DND-41 (cell line): ENCODE measurements at regions not wholly inside any gene's neighbourhood (a gene's known extent, or its start where the extent isn't known, plus 50 kb on each side); places are given as distances from the start of the nearest gene placed in this dataset.

Experiments
- ATAC-seq: fragments of 200-7000 bp; cut with Tn5 transposase; 3 replicates; pipeline ENCODE4 v1.9.1; 2021; ENCODE audit warnings: low read depth; ENCODE audit not compliant: insufficient read depth
- DNase-seq: peaks from one replicate; pipeline ENCODE4 v3.0.0-alpha.2; 2020
- H2AFZ ChIP-seq: 2 replicates; pipeline ENCODE4 v1.6.0; 2012; ENCODE audit warnings: low read depth, low read length
- H3K27ac ChIP-seq: 2 replicates; pipeline ENCODE4 v1.5.1; 2012; ENCODE audit warnings: low read length, inconsistent platforms
- H3K27me3 ChIP-seq: fragments of 200-600 bp; sonication (generic); 2 replicates; pipeline ENCODE4 v1.6.0; 2012; ENCODE audit warnings: low read length, mild to moderate bottlenecking, inconsistent platforms; ENCODE audit not compliant: insufficient read depth, poor library complexity
- H3K36me3 ChIP-seq: 2 replicates; pipeline ENCODE4 v1.5.1; 2012; ENCODE audit warnings: low read length, inconsistent platforms; ENCODE audit not compliant: insufficient read depth
- H3K4me1 ChIP-seq: 2 replicates; pipeline ENCODE4 v1.5.1; 2012; ENCODE audit warnings: mild to moderate bottlenecking, low read length; ENCODE audit not compliant: insufficient read depth
- H3K4me2 ChIP-seq: 2 replicates; pipeline ENCODE4 v1.6.0; 2012; ENCODE audit warnings: mild to moderate bottlenecking, moderate library complexity, low read length, inconsistent platforms; ENCODE audit not compliant: insufficient read depth
- H3K4me3 ChIP-seq, 2 experiments: fragments of 200-600 bp in 1 of 2; shearing (Covaris generic) in 1 of 2; 2 replicates each; pipeline ENCODE4 v1.5.1; 2012 to 2016; ENCODE audit warnings: inconsistent platforms in 2 of 2, low read length in 2 of 2, mild to moderate bottlenecking in 2 of 2, low read depth in 1 of 2, moderate library complexity in 1 of 2
- H3K79me2 ChIP-seq: 2 replicates; pipeline ENCODE4 v1.6.0; 2012; ENCODE audit warnings: low read length, inconsistent platforms; ENCODE audit not compliant: insufficient read depth
- H3K9ac ChIP-seq: 2 replicates; pipeline ENCODE4 v1.6.0; 2012; ENCODE audit warnings: low read depth, mild to moderate bottlenecking, inconsistent platforms, low read length, moderate library complexity
- H3K9me3 ChIP-seq: 2 replicates; pipeline ENCODE4 v1.5.1; 2012; ENCODE audit warnings: low read length, moderate library complexity, mild to moderate bottlenecking, inconsistent platforms; ENCODE audit not compliant: insufficient read depth, severe bottlenecking
- H4K20me1 ChIP-seq: 2 replicates; pipeline ENCODE4 v1.6.0; 2012; ENCODE audit warnings: low read length; ENCODE audit not compliant: insufficient read depth
- EZH2 ChIP-seq: IDR thresholded peaks from 3 replicates; pipeline ENCODE4 v1.6.1; 2012; ENCODE audit warnings: borderline replicate concordance, low read depth, mild to moderate bottlenecking, moderate library complexity, low read length, inconsistent platforms; ENCODE audit not compliant: severe bottlenecking
- TF ChIP-seq, protein P1 (sequence below): IDR thresholded peaks from 2 replicates; pipeline ENCODE4 v1.5.1; 2012; ENCODE audit warnings: borderline replicate concordance, low read length, moderate library complexity, mild to moderate bottlenecking; ENCODE audit not compliant: poor library complexity, severe bottlenecking; ENCODE audit errors: extremely low read depth

DNA sequence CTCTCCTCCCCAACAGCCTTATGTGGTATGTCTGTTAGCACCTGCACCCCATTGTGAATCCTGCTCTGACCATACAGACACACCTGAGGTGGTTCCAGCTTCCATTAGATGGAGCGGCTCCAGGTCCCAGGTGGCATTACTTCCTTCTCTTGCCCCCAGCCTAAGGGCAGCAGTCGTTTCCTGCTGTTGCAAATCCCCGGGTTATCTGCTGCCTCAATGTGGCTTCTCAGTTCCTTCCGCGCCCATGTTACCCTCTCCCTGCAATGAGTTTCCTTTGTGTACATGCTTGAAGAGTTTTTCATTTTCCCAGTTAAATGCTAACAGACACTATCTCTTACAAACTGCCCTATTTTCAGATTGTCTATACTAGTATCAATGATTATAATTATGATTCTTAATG lies 62.8 kb upstream of the PRKCQ start:
- no peaks in the 10 kb centered on the region for H3K9me3 ChIP-seq
- no peak overlapping the region for H2AFZ ChIP-seq

DNA sequence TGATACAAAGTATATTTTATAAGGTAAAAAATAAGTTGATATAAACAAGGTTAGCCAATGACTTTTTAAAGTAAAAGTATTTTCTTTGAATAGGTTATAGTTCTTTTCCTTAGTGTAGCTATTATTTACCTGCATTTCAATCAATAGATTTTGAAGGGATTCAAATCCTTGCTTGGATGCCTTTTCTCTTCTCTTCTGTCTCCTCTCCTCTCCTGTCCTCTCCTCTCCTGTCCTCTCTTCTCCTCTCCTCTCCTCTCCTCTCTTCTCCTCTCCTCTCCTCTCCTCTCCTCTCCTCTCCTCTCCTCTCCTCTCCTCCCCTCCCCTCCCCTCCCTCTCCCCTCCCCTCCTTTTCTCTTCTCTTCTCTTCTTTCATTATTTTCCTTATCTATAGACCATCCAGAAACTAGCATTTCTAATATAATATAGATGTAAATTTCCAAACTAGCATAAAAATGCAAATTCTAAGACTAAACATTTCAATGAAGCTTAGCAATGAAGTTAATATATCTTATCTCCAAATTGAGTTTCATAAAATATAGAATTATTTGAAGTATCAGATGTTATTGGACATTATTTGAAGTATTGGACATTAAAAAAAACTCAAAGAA lies 60.5 kb upstream of the PRKCQ start:
- no peaks in the 10 kb centered on the region for H3K79me2 ChIP-seq
- DNase-seq (no peak), ATAC-seq (no peak)
- no peak for TF ChIP-seq EZH2
- H3K9ac ChIP-seq: no peak overlapping the region
- no peaks in the 10 kb centered on the region for H3K27me3 ChIP-seq
- H3K27ac ChIP-seq: no peak overlapping the region
- H3K4me3 ChIP-seq: no peak overlapping the region
- H3K4me2 ChIP-seq: no peak overlapping the region
- no peak overlapping the region for H2AFZ ChIP-seq
- H3K36me3 ChIP-seq: no peaks in the 10 kb centered on the region
- no peaks in the 10 kb centered on the region for H3K9me3 ChIP-seq
- H4K20me1 ChIP-seq: no peaks in the 10 kb centered on the region
- no peaks in the 10 kb centered on the region for H3K4me1 ChIP-seq

More for the DNA sequence above, 62.8 kb upstream of the PRKCQ start:
- Histone ChIP-seq H3K36me3 (no peaks in the 10 kb centered on the region), H3K27me3 (no peaks in the 10 kb centered on the region), H3K9ac (no peak overlapping the region), H4K20me1 (no peaks in the 10 kb centered on the region), H3K4me1 (peaks cover 4% of the 10 kb centered on the region), H3K4me2 (no peak overlapping the region), H3K27ac (no peak overlapping the region), H3K4me3 (no peak overlapping the region), H3K79me2 (no peaks in the 10 kb centered on the region)
- DNase-seq (no peak), ATAC-seq (0 out of 3 replicates have a peak, but pooled peaks have one; percentile 23)
- TF ChIP-seq, protein P1, sequence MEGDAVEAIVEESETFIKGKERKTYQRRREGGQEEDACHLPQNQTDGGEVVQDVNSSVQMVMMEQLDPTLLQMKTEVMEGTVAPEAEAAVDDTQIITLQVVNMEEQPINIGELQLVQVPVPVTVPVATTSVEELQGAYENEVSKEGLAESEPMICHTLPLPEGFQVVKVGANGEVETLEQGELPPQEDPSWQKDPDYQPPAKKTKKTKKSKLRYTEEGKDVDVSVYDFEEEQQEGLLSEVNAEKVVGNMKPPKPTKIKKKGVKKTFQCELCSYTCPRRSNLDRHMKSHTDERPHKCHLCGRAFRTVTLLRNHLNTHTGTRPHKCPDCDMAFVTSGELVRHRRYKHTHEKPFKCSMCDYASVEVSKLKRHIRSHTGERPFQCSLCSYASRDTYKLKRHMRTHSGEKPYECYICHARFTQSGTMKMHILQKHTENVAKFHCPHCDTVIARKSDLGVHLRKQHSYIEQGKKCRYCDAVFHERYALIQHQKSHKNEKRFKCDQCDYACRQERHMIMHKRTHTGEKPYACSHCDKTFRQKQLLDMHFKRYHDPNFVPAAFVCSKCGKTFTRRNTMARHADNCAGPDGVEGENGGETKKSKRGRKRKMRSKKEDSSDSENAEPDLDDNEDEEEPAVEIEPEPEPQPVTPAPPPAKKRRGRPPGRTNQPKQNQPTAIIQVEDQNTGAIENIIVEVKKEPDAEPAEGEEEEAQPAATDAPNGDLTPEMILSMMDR: no peak
- TF ChIP-seq EZH2: no peak

DNA sequence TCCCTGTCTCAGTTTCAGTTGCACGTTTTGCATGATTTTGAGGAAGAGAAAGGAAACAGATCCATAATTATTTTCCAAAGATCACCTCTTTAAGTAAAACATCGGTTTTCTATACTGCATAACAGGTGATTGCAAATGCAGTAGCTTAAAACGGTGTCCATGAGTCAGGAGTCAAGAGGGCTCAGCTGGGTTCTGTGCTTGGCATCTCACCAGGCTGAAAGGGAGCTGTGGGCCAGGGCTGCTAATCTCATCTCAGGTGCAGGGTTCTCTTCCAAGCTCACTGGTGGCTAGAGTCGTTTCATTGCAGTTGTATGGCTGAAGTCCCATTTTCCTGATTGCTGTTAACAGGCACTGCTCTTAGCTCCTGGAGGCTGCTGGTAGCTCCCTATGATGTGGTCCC lies 57.0 kb upstream of the PRKCQ start:
- H3K9me3 ChIP-seq: no peaks in the 10 kb centered on the region
- H3K36me3 ChIP-seq: no peaks in the 10 kb centered on the region
- TF ChIP-seq, protein P1: no peak
- TF ChIP-seq EZH2: no peak

DNA sequence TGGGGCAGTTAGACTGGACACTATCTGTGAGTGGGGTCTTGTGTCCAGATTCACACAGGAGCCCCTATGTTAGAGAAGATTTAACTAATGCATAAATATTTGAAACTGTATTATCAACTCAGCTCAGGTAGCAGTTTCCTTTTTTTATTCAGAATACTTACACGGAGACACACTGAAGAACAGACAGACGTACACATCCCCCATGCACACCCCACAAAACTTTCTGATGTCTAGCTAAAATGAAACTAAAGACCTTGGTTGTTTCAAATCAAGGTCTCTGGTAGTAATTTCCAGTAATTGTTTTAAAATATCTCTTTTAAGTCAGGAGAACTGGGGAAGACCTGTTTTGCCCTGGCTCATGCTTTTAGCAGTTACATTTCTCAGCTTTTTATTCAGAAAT lies 55.7 kb upstream of the PRKCQ start:
- H3K4me2 ChIP-seq: no peak overlapping the region
- ATAC-seq: no peak
- H3K27me3 ChIP-seq: no peaks in the 10 kb centered on the region
- H2AFZ ChIP-seq: no peak overlapping the region
- no peak for TF ChIP-seq EZH2
- TF ChIP-seq, protein P1: no peak
- H3K4me3 ChIP-seq: no peak overlapping the region
- H3K79me2 ChIP-seq: no peaks in the 10 kb centered on the region
- H3K9me3 ChIP-seq: no peaks in the 10 kb centered on the region
- no peaks in the 10 kb centered on the region for H3K36me3 ChIP-seq
- no peaks in the 10 kb centered on the region for H4K20me1 ChIP-seq
- no peak for DNase-seq
- H3K4me1 ChIP-seq: no peaks in the 10 kb centered on the region
- no peak overlapping the region for H3K9ac ChIP-seq
- no peak overlapping the region for H3K27ac ChIP-seq

More for the DNA sequence above, 57.0 kb upstream of the PRKCQ start:
- H3K9ac ChIP-seq: no peak overlapping the region
- no peak overlapping the region for H3K4me3 ChIP-seq
- DNase-seq (no peak), ATAC-seq (no peak)
- no peaks in the 10 kb centered on the region for H3K27me3 ChIP-seq
- no peak overlapping the region for H2AFZ ChIP-seq
- H3K27ac ChIP-seq: no peak overlapping the region
- no peaks in the 10 kb centered on the region for H4K20me1 ChIP-seq
- no peaks in the 10 kb centered on the region for H3K79me2 ChIP-seq
- no peak overlapping the region for H3K4me2 ChIP-seq
- no peaks in the 10 kb centered on the region for H3K4me1 ChIP-seq
